CD4-positive, alpha-beta T cell treated with Interleukin-2 at 100 ng/mL for 4 hours (primary cell): ENCODE measurements at regions not wholly inside any gene's neighbourhood (a gene's known extent, or its start where the extent isn't known, plus 50 kb on each side); places are given as distances from the start of the nearest gene placed in this dataset.

Experiments
- DNase-seq: peaks from one replicate; pipeline ENCODE4 v3.0.0-alpha.2; 2020; ENCODE audit warnings: low spot score

- DNase-seq = no peak
Measured at GRCh38 chr2:128750328-128751165, 431.9 kb upstream of the HS6ST1 start.

- no peak for DNase-seq
Measured at GRCh38 chr2:128751746-128752145, 433.1 kb upstream of the HS6ST1 start.

GRCh38 chr2:128752691-128753263, 434.1 kb upstream of the HS6ST1 start:
- DNase-seq = no peak

GRCh38 chr2:128753321-128753720, 434.7 kb upstream of the HS6ST1 start:
- no peak for DNase-seq

- DNase-seq = no peak
Measured at GRCh38 chr2:128753800-128754199, 435.1 kb upstream of the HS6ST1 start.

- no peak for DNase-seq
Measured at GRCh38 chr2:128754246-128754724, 435.6 kb upstream of the HS6ST1 start.

- no peak for DNase-seq
Measured at GRCh38 chr2:128755695-128756364, 437.2 kb upstream of the HS6ST1 start.

- DNase-seq = no peak
Measured at GRCh38 chr2:128756365-128756717, 437.7 kb upstream of the HS6ST1 start.

- DNase-seq = no peak
Measured at GRCh38 chr2:128765811-128766210, 447.1 kb upstream of the HS6ST1 start.

GRCh38 chr2:128768041-128768440, 449.4 kb upstream of the HS6ST1 start:
- no peak for DNase-seq

- no peak for DNase-seq
Measured at GRCh38 chr2:128769457-128770142, 450.9 kb upstream of the HS6ST1 start.

- no peak for DNase-seq
Measured at GRCh38 chr2:128770143-128771085, 451.7 kb upstream of the HS6ST1 start.

GRCh38 chr2:128771401-128771800, 452.7 kb upstream of the HS6ST1 start:
- no peak for DNase-seq

- DNase-seq = no peak
Measured at GRCh38 chr2:128772671-128773070, 454.0 kb upstream of the HS6ST1 start.

- DNase-seq = no peak
Measured at GRCh38 chr2:128773641-128774319, 455.1 kb upstream of the HS6ST1 start.

GRCh38 chr2:128774320-128775216, 455.9 kb upstream of the HS6ST1 start:
- DNase-seq = no peak

GRCh38 chr2:128775217-128775913, 456.7 kb upstream of the HS6ST1 start:
- no peak for DNase-seq

- no peak for DNase-seq
Measured at GRCh38 chr2:128775914-128776285, 457.2 kb upstream of the HS6ST1 start.
